ENCODE measurements at regions not wholly inside any gene's neighbourhood (a gene's known extent, or its start where the extent isn't known, plus 50 kb on each side); places are given as distances from the start of the nearest gene placed in this dataset.

DNA sequence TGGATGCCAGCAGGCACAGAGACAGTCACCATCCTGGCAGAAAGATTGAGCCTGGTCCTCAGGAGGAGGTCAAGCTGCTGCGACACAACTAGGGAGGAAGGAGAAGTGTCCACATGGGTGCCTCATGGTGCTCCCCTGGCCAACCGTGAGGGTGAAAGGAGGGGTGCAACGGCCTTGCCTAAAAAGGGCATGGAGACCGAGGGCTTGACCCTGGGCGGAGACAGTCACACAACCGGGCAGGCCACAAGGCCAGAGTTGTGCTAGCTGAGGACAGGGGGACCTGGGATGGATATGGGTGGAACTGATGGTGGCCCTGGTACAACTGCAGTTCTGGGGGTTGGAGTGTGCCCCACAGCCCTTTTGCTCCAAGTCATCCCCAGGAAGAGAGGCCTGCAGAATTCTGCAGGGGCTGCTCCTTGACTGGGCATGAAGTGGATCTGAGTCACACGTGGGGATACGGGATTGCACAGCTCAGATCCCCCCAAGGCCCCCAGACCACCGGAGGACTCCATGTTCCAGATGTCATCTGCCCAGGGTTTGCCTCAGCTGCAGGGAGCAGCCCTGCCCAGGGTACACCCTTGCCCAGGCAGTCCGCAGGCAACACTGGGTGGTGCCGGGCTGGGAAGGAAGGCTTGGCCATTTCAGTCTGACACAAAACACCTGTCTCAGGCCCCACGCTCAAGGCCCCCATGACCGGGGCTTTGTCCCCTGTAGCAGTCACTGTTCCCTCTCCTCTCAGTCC is 602.3 kb upstream of the MGMT start:
- intact Hi-C loops (cut with DNase I), result loop anchor here in 4 of 10 donors (5.0 to 10.0 kb wide), 4 partner anchors 232 to 600 kb away; no protein-coding TSS in a partner anchor
- Histone ChIP-seq H3K4me1 (peaks cover 0 to 8% (median 1%) of the 10 kb centered on the region in 12 donors), H3K27ac (no peak overlapping the region), H3K27me3 (no peaks in the 10 kb centered on the region), H3K9me3 (no peaks in the 10 kb centered on the region), H3K4me3 (no peak overlapping the region), H3K36me3 (no peaks in the 10 kb centered on the region)
- ATAC-seq (peak in 1 of 4 donors; percentile 9), DNase-seq (no peak)
- 92 to 97% (median 96%) methylated on average over 11 to 13 of the region's 13 CpGs for WGBS, 4 donors
- TF ChIP-seq POLR2A (IDR thresholded peaks at IDR 0.05), result no peak
- TF ChIP-seq, protein P1, sequence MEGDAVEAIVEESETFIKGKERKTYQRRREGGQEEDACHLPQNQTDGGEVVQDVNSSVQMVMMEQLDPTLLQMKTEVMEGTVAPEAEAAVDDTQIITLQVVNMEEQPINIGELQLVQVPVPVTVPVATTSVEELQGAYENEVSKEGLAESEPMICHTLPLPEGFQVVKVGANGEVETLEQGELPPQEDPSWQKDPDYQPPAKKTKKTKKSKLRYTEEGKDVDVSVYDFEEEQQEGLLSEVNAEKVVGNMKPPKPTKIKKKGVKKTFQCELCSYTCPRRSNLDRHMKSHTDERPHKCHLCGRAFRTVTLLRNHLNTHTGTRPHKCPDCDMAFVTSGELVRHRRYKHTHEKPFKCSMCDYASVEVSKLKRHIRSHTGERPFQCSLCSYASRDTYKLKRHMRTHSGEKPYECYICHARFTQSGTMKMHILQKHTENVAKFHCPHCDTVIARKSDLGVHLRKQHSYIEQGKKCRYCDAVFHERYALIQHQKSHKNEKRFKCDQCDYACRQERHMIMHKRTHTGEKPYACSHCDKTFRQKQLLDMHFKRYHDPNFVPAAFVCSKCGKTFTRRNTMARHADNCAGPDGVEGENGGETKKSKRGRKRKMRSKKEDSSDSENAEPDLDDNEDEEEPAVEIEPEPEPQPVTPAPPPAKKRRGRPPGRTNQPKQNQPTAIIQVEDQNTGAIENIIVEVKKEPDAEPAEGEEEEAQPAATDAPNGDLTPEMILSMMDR (IDR thresholded peaks at IDR 0.05), result no peak

DNA sequence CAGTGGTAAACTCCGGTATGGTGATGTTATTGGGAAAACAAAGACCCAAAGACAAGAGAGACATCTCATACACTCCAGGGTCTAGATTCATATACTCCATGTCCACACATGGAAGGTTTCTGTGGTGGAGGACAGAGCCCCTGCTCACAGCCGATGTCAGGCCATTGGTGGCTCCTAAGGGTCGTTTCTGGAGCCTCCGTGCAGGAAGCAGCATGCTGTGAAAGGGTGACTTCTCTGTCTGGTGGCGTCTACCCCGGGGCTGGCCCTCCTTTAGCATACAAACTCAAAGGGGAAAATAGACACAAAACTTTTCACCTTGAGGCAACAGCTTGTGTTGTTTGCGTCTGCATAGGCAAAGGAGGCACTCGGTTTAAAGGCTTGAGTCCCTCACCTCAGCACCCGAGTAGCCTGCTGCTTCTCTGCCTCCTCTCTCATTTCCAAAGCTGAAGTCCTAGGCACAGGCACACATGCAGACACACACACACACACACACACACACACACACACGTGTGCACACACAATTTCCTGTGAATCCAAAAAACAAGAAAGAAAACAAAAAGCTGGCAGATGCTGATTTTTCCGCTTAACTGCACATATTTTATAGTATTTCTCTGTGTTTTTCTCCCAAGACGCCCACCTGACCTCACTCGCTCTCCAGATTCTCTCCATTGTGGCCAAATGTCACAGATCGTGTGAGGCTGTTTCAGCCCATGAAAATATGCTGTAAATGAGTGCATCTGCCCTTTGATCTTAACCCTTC is 601.4 kb upstream of the MGMT start:
- Histone ChIP-seq H3K9me3 (no peaks in the 10 kb centered on the region), H3K4me1 (peaks cover 0 to 10% (median 1%) of the 10 kb centered on the region in 12 donors), H3K36me3 (no peaks in the 10 kb centered on the region), H3K27me3 (no peaks in the 10 kb centered on the region), H3K27ac (no peak overlapping the region), H3K4me3 (no peak overlapping the region)
- DNase-seq (no peak), ATAC-seq (no peak)
- no peak for TF ChIP-seq POLR2A (IDR thresholded peaks at IDR 0.05)
- TF ChIP-seq, protein P1 (IDR thresholded peaks at IDR 0.05), result no peak
- WGBS, 4 donors, result 72 to 80% (median 74%) methylated on average over 14 of the region's 14 CpGs
- intact Hi-C loops (cut with DNase I), result loop anchor here in 2 of 10 donors (10.0 kb wide), 2 partner anchors 321 to 601 kb away; no protein-coding TSS in a partner anchor

DNA sequence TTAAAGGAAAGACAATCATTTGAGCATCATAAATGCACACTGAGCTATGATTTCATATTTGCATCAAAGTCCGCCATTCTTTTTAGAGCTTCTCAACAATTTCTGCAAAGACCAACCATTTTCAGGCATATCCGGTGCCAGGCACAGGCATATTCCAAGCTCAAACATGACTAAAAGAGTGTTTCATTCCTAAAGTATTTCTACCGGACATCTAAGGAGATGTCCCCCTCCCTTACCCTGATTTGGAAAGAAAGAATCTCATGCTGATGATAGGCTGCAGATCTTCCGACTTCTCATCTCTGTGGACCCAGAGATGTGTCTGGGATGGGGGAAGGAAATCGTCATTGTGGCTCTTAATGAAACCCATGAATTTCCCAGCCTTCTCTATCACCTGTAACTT is 600.5 kb upstream of the MGMT start:
- WGBS, 4 donors, result 73 to 84% (median 75%) methylated on average over 5 of the region's 5 CpGs
- H3K4me3 ChIP-seq, result no peak overlapping the region
- no peak for ATAC-seq
- no peak overlapping the region for H3K27ac ChIP-seq
- no peaks in the 10 kb centered on the region for H3K27me3 ChIP-seq
- H3K9me3 ChIP-seq, result no peaks in the 10 kb centered on the region
- peaks cover 0 to 10% (median 1%) of the 10 kb centered on the region in 12 donors for H3K4me1 ChIP-seq
- intact Hi-C loops (cut with DNase I), result loop anchor here in 2 of 10 donors (10.0 kb wide), 2 partner anchors 322 to 602 kb away; no protein-coding TSS in a partner anchor
- no peak for DNase-seq
- TF ChIP-seq, protein P1 (IDR thresholded peaks at IDR 0.05), result no peak
- TF ChIP-seq POLR2A (IDR thresholded peaks at IDR 0.05), result no peak
- H3K36me3 ChIP-seq, result no peaks in the 10 kb centered on the region

DNA sequence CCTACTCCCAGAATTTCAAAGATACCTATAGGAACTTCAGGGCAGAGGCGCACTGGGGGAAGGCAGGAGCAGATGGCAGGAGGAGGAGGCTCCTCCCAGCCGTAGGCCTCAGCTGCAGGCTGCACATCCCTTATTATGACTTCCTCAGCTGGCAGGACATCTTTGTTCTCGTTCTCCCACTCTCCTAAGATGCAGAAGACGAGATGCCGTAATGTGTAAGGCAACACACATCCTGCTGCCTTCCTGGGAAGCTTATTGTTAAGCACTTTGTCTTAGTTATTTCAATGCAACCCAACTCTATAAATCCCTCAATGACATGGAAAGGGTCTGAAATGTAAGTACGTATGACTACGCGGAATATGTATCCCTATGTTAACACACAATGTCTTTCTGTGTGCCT is 599.8 kb upstream of the MGMT start:
- no peak for TF ChIP-seq POLR2A (IDR thresholded peaks at IDR 0.05)
- TF ChIP-seq, protein P1 (IDR thresholded peaks at IDR 0.05), result no peak
- Histone ChIP-seq H3K36me3 (no peaks in the 10 kb centered on the region), H3K4me3 (no peak overlapping the region), H3K4me1 (peaks cover 0 to 10% (median 1%) of the 10 kb centered on the region in 12 donors), H3K27ac (no peak overlapping the region), H3K9me3 (no peaks in the 10 kb centered on the region), H3K27me3 (no peaks in the 10 kb centered on the region)
- no peak for ATAC-seq
- no peak for DNase-seq
- intact Hi-C loops (cut with DNase I), result loop anchor here in 2 of 10 donors (10.0 kb wide), 2 partner anchors 322 to 602 kb away; no protein-coding TSS in a partner anchor
- 84 to 89% (median 87%) methylated on average over 8 of the region's 8 CpGs for WGBS, 4 donors
